ENCODE measurements at regions not wholly inside any gene's neighbourhood (a gene's known extent, or its start where the extent isn't known, plus 50 kb on each side); places are given as distances from the start of the nearest gene placed in this dataset.
"Not testable (repeated sequence)": the region's sequence is repeated elsewhere in the genome, so short reads cannot be mapped to it uniquely, and the experiment has no call there.

- DNase-seq: no peak
Observed at GRCh38 chr2:16250056-16250425, 309.7 kb downstream of the MYCN start.

DNA sequence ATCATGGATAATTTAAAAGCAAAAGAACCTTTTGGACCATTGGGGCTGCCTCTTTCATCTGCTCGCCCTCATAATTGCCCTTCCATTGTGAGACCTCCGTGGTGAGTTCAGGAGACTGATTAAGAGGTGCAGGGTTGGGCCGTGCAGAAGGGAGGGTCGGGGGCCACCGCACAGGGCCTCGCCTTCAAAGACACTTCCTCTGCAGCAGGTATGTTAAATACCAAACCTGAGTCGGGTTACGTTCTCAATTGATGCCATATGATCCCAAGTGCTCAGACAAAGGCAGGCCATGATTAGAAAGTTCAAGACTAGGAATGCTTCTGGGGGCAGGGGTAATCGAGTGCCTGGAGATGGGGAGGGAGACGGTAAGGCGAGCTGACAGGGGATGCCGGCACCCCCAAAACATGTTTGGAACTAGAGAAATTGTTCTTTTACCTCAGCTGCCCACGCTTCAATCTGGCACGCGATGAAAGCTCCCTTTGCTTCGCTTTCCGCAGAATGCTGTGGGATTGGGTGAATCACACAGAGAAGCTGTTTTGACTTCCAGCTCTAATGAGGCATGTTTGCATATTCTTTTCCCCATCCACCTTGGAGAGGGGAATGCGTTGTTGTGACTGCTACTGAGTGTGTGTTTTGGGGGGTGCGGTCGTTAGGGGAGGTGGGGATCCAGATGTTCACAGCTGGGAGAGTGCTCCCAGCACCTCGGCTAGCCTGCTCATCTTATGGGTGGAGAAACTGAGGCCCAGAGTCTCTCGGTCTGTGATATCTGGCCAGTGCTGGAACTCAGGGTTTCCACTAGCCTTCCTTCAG lies 309.1 kb downstream of the MYCN start:
- DNase-seq: no peak

DNA sequence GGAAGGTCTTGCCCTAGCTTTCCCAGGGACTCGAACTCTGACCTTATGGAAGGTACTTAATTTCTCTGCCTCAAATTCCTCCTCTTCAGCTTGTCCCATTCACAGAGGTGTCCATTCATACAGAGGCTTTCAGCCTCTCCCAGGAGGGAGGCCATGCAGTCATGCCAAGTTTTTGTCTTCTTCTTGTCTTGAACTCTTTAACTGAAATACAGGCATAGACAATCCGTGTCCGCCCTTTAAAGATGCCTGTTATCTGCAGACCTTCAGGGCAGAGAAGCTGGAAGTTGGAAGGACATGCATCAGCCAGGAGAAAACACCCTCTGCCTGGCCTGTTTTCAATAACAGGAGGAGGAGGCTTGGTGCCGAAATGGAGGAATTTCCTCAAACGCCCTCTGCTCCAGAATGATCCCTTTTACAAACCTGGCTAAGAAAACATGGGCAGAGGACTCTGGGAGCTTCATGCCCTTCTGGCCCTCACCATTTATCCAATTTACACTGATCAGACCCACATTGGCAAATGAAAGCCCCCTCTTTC lies 308.3 kb downstream of the MYCN start:
- no peak for DNase-seq

GRCh38 chr2:16247326-16248122 lies 307.2 kb downstream of the MYCN start:
- no peak for DNase-seq

- DNase-seq: no peak
Observed at GRCh38 chr2:16246911-16247310, 306.6 kb downstream of the MYCN start.

GRCh38 chr2:16246281-16246850 lies 306.0 kb downstream of the MYCN start:
- no peak for DNase-seq

DNA sequence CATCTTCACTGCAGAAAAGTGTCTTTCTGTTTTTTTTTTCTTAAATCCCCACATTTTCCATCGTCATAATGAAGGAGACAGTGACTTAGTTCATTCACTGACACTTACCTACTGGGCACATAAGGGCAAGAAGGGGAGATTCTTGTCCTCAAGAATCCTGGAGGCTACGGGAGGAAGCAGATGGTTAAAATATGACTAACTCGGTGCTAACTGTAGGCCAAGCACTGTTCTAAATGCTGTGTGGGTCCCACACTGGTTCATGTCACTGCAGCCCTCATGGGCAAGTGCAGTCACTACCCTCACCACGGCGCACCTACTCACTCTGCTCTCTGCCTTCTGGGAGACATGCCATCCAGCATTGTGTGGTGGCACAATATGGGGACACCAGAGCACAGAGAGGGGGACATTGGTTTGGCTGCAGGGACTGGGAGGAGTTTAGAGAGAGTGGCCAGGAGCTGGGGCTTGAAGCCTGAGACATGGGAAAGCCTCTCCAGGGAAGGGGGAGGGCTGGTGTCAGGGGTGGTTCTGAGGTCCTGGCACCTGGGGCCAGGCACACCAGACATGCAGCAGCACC lies 305.2 kb downstream of the MYCN start:
- DNase-seq: no peak

DNA sequence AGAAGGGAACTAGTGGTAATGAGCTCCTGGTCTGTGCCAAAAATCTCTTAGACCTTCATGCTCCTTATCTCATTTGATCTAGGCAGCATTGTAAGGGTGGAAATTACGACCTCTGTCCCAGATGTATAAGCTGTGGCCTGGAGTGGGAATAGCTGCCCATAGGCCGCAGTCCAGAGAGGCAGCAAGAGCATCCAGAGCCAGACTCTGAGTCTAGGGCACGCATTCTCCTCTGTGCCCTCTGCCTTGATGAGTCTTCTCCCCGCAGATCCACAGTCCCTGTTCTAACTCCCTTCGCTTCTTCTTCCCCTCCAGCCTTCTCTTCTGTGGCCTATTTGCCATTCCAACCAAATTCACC lies 304.6 kb downstream of the MYCN start:
- DNase-seq: no peak

GRCh38 chr2:16244153-16244965 lies 304.0 kb downstream of the MYCN start:
- no peak for DNase-seq

DNA sequence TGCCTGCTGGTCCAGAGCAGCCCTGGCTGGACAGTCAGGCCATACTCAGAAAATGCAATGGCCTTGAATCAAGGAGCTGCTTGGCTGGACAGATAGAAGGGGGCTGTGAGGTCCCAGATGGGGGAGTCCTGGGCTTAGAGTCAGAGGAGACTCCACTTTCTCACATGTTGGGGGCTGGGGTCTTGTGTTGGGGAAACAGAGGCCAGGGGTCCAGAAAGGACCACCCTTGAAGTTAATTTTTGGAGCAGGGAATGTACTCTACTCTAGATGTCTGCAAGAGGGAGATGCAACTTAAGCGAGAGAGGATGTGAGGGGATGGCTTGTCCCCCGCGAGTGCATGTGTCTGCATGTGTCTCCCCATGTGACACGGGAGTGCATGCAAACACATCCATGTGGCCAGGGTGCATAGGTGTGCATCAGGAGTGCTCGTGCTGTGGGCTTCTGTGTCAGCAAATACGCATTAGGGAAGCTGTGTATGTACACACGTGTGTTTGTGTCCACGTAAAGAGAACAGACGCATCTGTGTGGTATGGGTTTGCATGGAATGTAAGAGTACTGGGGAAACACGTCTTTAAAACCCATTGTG lies 303.2 kb downstream of the MYCN start:
- no peak for DNase-seq

DNA sequence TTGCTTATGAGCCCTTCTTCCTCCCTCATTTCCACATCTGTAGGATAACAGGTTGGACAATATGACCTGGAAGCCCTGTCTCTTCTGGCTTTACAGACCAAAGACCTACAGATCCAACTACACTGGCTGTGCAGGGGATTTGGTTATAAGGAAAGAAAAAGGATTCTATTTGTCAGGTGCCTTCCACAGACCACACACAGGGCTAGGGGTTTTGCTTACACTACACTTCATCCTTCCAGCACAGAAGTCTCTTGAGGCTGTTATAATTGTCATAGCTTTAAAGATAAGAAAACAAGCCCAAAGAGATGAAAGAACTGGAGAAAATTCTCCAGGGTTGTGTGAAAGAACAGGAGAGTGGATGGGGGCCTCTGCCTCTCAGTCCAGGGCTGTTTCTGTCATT lies 302.6 kb downstream of the MYCN start:
- no peak for DNase-seq

DNA sequence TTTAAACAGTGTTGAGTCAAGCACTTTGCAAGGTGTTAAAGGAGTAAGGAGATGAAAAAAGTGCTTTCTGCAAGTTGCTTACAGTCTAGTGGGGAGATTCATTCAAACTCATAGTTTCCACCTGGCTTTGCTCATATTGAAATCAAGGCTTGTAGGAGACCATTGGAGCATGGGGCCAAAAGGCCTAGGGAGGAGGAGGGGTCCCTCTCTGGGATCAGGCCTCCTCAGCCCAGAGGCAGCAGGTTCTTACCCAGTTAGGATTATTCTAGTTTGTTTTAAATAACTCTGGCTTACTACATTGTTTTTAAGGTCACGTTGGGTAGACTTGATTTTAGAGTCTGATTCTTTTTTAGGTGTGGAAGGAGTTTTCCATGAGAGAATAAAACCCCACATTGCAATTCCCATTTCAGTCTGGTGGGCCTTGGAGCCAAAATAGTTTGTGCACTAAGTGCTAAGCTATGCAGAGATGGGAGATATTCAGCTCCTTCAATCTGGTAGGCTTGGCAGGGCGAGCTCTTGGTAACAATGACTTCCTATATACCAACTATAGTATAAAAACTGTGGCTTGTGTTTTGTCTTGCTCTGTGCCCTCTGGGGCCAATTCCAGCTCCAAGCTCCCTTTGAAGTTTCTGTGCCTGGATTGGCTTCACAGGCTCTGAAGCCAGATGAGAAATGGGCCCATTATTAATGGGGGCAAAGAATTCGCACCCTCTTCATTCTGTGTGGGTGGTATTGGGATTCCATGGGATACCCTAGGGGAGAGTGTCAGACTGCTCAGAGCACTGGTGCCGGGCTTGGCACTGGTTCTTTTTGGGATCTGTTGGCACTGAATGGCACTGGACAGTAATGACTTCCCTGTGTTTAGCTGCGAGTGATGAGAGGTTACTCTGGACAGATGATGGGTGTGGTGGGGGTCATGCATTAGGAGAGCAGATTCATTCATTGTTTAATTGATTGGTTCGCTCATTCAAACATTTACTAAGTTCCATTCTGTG lies 301.1 kb downstream of the MYCN start:
- no peak for DNase-seq

- no peak for DNase-seq
Observed at GRCh38 chr2:16240402-16240801, 300.1 kb downstream of the MYCN start.

- no peak for DNase-seq
Observed at GRCh38 chr2:16239296-16239850, 299.0 kb downstream of the MYCN start.

GRCh38 chr2:16238786-16239185 lies 298.4 kb downstream of the MYCN start:
- DNase-seq: no peak

DNA sequence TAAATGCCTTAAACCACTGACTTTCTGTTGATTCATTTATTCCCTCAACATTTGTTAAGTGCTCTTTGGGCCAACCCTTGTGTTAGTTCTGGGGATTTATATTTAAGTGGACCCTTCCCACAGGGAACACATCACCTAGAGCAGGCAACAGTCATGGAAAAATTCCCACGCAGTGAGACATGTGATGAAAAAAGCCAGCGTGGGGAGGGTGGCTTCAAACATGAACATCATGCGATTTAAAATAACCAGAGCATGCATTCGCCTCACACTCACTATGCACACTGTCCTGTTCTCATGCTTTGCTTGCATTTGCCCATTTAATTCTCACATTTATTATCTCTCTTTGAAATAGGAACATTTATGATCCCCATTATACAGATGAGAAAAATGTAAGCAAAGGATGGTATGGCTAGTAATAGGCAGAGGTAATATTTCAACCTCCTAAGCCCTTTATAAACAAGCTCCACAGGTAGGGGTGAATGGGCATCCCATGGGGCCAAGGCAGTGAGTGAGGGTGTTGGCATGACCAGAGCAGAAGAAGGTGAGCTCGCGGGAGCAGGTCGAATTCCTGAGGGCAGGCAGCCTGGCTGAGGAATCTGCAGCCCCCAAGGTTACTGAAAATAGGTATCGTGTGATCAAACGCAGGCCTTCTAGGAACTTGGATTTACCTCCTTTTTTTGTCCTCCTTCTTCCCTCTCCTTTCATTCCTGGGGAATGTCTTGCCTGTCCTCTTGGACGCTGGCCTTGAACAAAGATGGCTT lies 297.8 kb downstream of the MYCN start:
- no peak for DNase-seq

DNA sequence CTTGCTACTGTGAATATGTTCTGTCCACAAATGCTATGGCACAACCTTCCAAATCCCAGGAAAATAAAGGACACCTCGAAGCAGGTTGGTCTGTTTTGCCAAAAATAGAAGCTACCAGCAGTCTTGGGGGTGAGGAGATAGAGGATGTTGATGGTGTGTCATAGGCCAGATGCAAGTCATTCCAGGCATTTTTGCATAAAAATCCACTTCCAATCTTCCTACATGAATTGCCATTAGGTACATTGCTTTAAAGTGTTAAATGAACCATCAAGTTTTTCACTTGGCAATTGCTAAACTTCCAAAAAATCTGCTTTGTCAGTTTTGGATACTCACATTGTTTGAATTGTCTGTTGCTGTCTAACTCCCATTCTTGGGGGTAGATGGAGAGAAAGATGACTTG lies 295.4 kb downstream of the MYCN start:
- DNase-seq: no peak

DNA sequence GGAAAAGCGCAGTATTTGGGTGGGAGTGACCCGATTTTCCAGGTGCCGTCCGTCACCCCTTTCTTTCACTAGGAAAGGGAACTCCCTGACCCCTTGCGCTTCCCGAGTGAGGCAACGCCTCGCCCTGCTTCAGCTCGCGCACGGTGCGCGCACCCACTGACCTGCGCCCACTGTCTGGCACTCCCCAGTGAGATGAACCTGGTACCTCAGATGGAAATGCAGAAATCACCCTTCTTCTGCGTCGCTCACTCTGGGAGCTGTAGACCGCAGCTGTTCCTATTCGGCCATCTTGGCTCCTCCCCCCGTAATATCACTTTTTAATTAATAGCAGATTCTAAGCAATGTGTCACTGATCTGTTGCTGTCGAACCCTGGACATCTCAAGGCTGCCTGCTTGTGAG lies 294.9 kb downstream of the MYCN start:
- not testable (repeated sequence) for DNase-seq

DNA sequence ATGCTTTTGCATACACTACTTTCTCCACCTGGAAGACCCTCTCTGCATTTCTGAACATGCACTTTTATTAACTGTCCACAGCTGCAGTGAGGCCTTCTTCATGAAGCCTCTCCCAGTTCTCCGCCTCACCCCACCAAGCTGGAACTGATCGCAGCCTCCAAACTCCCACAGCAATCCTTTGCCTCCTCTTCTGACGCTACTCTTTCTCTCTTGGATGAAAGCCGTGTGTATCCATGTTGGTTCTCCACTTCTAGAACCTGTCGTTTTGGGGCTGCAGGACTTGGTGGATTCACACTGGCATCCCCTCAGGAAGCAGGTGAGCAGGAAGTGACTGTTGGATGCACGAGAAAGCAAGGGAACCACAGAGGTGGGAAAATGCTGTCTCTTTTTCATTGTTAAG lies 288.6 kb downstream of the MYCN start:
- no peak for DNase-seq

DNA sequence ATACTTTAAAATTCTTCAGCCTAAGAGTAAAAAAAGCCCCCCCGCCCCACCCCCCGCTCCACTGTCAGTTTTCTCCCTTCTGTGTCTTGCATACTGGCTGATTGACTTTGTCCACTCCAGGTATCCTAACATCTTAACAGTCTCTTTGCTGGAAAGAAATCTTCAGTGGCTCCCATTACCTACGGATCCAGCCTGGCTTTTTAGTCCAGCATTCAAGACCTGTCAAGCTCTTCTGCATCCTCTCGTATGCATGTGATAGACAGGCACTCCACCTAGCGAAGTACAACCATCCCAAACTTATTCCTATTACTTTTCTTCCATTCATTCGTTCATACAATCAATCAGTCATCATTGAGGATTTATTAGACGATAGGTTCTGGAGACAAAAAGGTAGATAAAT lies 288.1 kb downstream of the MYCN start:
- no peak for DNase-seq

Measured in T1000 (cell line).